SK-N-SH (cell line): ENCODE measurements at regions not wholly inside any gene's neighbourhood (a gene's known extent, or its start where the extent isn't known, plus 50 kb on each side); places are given as distances from the start of the nearest gene placed in this dataset.

Source experiments
- CTCF ChIA-PET: fragments of 300-600, 350-600 bp; formaldehyde crosslinking; extraction: SDS; loops from one replicate; lab custom pipeline; 2021; lab: Yijun Ruan, JAX
- POLR2A ChIA-PET: fragments of 350-600 bp; sonication (Branson Sonifier 250); formaldehyde crosslinking; extraction: SDS; loops from one replicate; lab custom pipeline; 2020; ENCODE audit warnings: antibody characterized with exemption, inconsistent platforms; lab: Yijun Ruan, JAX
- DNase-seq: peaks from one replicate; pipeline ENCODE4 v3.0.0; 2012
- H2AFZ ChIP-seq: fragments of 200-600 bp; sonication (generic); 2 replicates; pipeline ENCODE4 v1.8.1; 2016; ENCODE audit warnings: antibody characterized with exemption, mild to moderate bottlenecking, low read depth
- H3F3A ChIP-seq: fragments of 200-600 bp; sonication (generic); replicated peaks from 2 replicates; pipeline ENCODE3; 2016; ENCODE audit warnings: antibody characterized with exemption, mild to moderate bottlenecking; ENCODE audit not compliant: insufficient read depth
- H3K27ac ChIP-seq, 2 experiments: fragments of 200-500 bp in 1 of 2; fragments of 200-600 bp in 1 of 2; sonication (Bioruptor generic) in 1 of 2; sonication (generic), shearing (Covaris generic) in 1 of 2; 2 replicates each; pipeline versions ENCODE4 v1.5.1 to v1.6.1; 2014 to 2016; ENCODE audit warnings: low read depth in 2 of 2, inconsistent platforms in 1 of 2, low read length in 1 of 2, mild to moderate bottlenecking in 1 of 2, mixed read lengths in 1 of 2
- H3K27me3 ChIP-seq: fragments of 200-600 bp; sonication (generic), shearing (Covaris generic); 2 replicates; pipeline ENCODE4 v1.6.1; 2016; ENCODE audit warnings: mixed run types; ENCODE audit not compliant: insufficient read depth
- H3K36me3 ChIP-seq, 2 experiments: fragments of 200-500 bp in 1 of 2; fragments of 200-600 bp in 1 of 2; sonication (Bioruptor generic) in 1 of 2; sonication (generic) in 1 of 2; replicated peaks in 1 of 2; 2 replicates each; pipeline versions ENCODE3 to v1.5.1; 2014 to 2016; ENCODE audit warnings: low read length in 1 of 2, mild to moderate bottlenecking in 1 of 2; ENCODE audit not compliant: insufficient read depth in 2 of 2, control insufficient read depth in 1 of 2
- H3K4me1 ChIP-seq, 2 experiments: fragments of 200-500 bp in 1 of 2; fragments of 200-600 bp in 1 of 2; sonication (Bioruptor generic) in 1 of 2; sonication (generic), shearing (Covaris generic) in 1 of 2; 2 replicates each; pipeline versions ENCODE4 v1.5.1 to v1.6.1; 2014 to 2016; ENCODE audit warnings: low read depth in 1 of 2, low read length in 1 of 2, mixed run types in 1 of 2; ENCODE audit not compliant: insufficient read depth in 2 of 2, control insufficient read depth in 1 of 2
- H3K4me2 ChIP-seq: fragments of 200-600 bp; sonication (generic), shearing (Covaris generic); 2 replicates; pipeline ENCODE4 v1.6.1; 2017; ENCODE audit warnings: mixed run types
- H3K4me3 ChIP-seq, 2 experiments: fragments of 200-500 bp in 1 of 2; fragments of 200-600 bp in 1 of 2; sonication (Bioruptor generic) in 1 of 2; sonication (generic), shearing (Covaris generic) in 1 of 2; 2 replicates each; pipeline versions ENCODE4 v1.5.1 to v1.8.1; 2014 to 2016; ENCODE audit warnings: low read depth in 2 of 2, inconsistent platforms in 1 of 2, low read length in 1 of 2, mild to moderate bottlenecking in 1 of 2, mixed read lengths in 1 of 2, moderate library complexity in 1 of 2
- H3K79me2 ChIP-seq: fragments of 200-600 bp; sonication (generic); 2 replicates; pipeline ENCODE4 v1.8.1; 2017; ENCODE audit warnings: mild to moderate bottlenecking; ENCODE audit not compliant: insufficient read depth
- H3K9ac ChIP-seq: fragments of 200-600 bp; sonication (generic); 2 replicates; pipeline ENCODE4 v1.6.1; 2017; ENCODE audit warnings: mixed run types
- H3K9me2 ChIP-seq: fragments of 200-600 bp; sonication (generic); 2 replicates; pipeline ENCODE4 v1.6.1; 2017; ENCODE audit warnings: mixed run types
- H3K9me3 ChIP-seq: fragments of 200-600 bp; sonication (generic); 2 replicates; pipeline ENCODE4 v1.6.1; 2017; ENCODE audit warnings: mixed run types, mild to moderate bottlenecking, moderate library complexity
- H4K20me1 ChIP-seq: fragments of 200-600 bp; sonication (generic); 2 replicates; pipeline ENCODE4 v1.6.1; 2017; ENCODE audit warnings: mild to moderate bottlenecking, mixed run types; ENCODE audit not compliant: insufficient read depth
- CHD2 ChIP-seq: fragments of 150-350 bp; IDR thresholded peaks from 2 replicates; pipeline ENCODE4 v1.6.1; 2018; ENCODE audit warnings: low read length; ENCODE audit not compliant: partially characterized antibody
- EZH2phosphoT487 ChIP-seq: fragments of 200-600 bp; sonication (generic); IDR thresholded peaks from 2 replicates; pipeline ENCODE4 v1.6.1; 2017; ENCODE audit warnings: low read depth, mixed run types, mild to moderate bottlenecking, antibody characterized with exemption, moderate library complexity, borderline replicate concordance
- FOSL2 ChIP-seq: IDR thresholded peaks from 2 replicates; pipeline ENCODE4 v1.4.0; 2012; ENCODE audit warnings: low read depth, mild to moderate bottlenecking, moderate library complexity, borderline replicate concordance
- GABPA ChIP-seq: IDR thresholded peaks from 2 replicates; pipeline ENCODE4 v1.4.0; 2012; ENCODE audit warnings: low read depth, mild to moderate bottlenecking
- GATA2 ChIP-seq: sonication (generic); formaldehyde crosslinking; IDR thresholded peaks from 2 replicates; pipeline ENCODE4 v1.5.0; 2020; ENCODE audit warnings: mild to moderate bottlenecking, missing genetic modification reagents
- JUND ChIP-seq: IDR thresholded peaks from 2 replicates; pipeline ENCODE4 v1.4.0; 2012
- MEF2A ChIP-seq: IDR thresholded peaks from 2 replicates; pipeline ENCODE4 v1.4.0; 2012; ENCODE audit warnings: low read depth, borderline replicate concordance
- MXI1 ChIP-seq: IDR thresholded peaks from 2 replicates; pipeline ENCODE4 v1.6.1; 2012; ENCODE audit warnings: mild to moderate bottlenecking, low read depth, low read length, improper control_type of control experiment
- NRF1 ChIP-seq: IDR thresholded peaks from 2 replicates; pipeline ENCODE4 v1.6.1; 2012; ENCODE audit warnings: low read depth, mild to moderate bottlenecking, low read length
- PBX3 ChIP-seq: IDR thresholded peaks from 2 replicates; pipeline ENCODE4; 2012
- RAD21 ChIP-seq: IDR thresholded peaks from 2 replicates; pipeline ENCODE4 v1.6.1; 2012; ENCODE audit warnings: mild to moderate bottlenecking, low read length
- RCOR1 ChIP-seq: fragments of 150-350 bp; IDR thresholded peaks from 2 replicates; pipeline ENCODE4 v1.6.1; 2017; ENCODE audit warnings: antibody characterized with exemption, low read length
- REST ChIP-seq: IDR thresholded peaks from 2 replicates; pipeline ENCODE4 v1.6.1; 2012; ENCODE audit warnings: mild to moderate bottlenecking, low read depth, low read length, moderate library complexity
- RXRA ChIP-seq: IDR thresholded peaks from 2 replicates; pipeline ENCODE4 v1.4.0; 2012; ENCODE audit warnings: low read depth, mild to moderate bottlenecking, borderline replicate concordance
- SIN3A ChIP-seq: IDR thresholded peaks from 2 replicates; pipeline ENCODE4 v1.6.1; 2012; ENCODE audit warnings: low read depth, mild to moderate bottlenecking, low read length, moderate library complexity, borderline replicate concordance
- TAF1 ChIP-seq: IDR thresholded peaks from 2 replicates; pipeline ENCODE4 v1.6.1; 2012; ENCODE audit warnings: low read depth, mild to moderate bottlenecking, low read length, moderate library complexity, borderline replicate concordance
- YY1 ChIP-seq: IDR thresholded peaks from 2 replicates; pipeline ENCODE4 v1.4.0; 2012; ENCODE audit warnings: low read depth, mild to moderate bottlenecking
- WGBS: methylation state at CpG from one replicate; pipeline ENCODE4 v1.1.6; 2017; ENCODE audit warnings: low lambda C conversion rate; 5-methylcytosine and 5-hydroxymethylcytosine counted together
- TF ChIP-seq, protein P1 (sequence below): IDR thresholded peaks from 2 replicates; pipeline ENCODE4 v1.4.0; 2012; ENCODE audit warnings: low read depth, borderline replicate concordance
- TF ChIP-seq, protein P2 (sequence below): IDR thresholded peaks from 2 replicates; pipeline ENCODE4 v1.4.0; 2012; ENCODE audit warnings: low read depth
- TF ChIP-seq, protein P3 (sequence below): IDR thresholded peaks from 2 replicates; pipeline ENCODE4 v1.4.0; 2012; ENCODE audit warnings: low read depth, borderline replicate concordance

- CTCF ChIA-PET: no interaction called here
- Histone ChIP-seq H2AFZ (no peak overlapping the region), H3K9me2 (no peaks in the 10 kb centered on the region), H3K4me1 (no peaks in the 10 kb centered on the region), H3K9me3 (no peaks in the 10 kb centered on the region), H3K4me2 (no peak overlapping the region), H3K9ac (no peak overlapping the region), H4K20me1 (no peaks in the 10 kb centered on the region), H3K79me2 (no peaks in the 10 kb centered on the region), H3K4me3 (no peak overlapping the region), H3F3A (no peaks in the 10 kb centered on the region), H3K27ac (no peak overlapping the region), H3K36me3 (no peaks in the 10 kb centered on the region), H3K27me3 (no peaks in the 10 kb centered on the region)
- TF ChIP-seq SIN3A: no peak
- no peak for TF ChIP-seq GATA2
- no peak for TF ChIP-seq CHD2
- no peak for TF ChIP-seq PBX3
- DNase-seq: no peak
- POLR2A ChIA-PET: no interaction called here
- WGBS: 51% methylated on average over 3 of the region's 3 CpGs
These were observed 336.3 kb upstream of the NOVA1 start for GRCh38 chr14:26934151-26934550.

DNA sequence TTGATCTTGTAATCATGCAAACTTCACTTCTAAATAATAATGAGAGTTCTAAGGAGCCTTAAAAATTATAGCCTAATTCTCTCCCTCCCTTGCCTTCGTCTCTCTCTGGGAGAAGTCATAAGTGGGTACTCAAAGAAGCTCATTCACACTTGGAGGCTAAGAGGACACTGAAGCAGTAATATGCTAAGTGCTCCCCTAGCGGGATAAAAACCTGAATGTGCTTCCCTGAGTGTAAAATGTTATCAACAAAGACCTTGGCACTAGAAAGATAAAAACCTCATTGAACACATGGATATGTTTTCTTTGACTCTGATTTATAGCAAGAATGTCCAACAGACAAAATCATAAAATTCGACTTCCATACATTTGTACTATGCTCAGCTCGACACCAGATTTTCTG lies 337.9 kb upstream of the NOVA1 start:
- Histone ChIP-seq H3K9me2 (no peaks in the 10 kb centered on the region), H3K9me3 (no peaks in the 10 kb centered on the region), H3F3A (no peaks in the 10 kb centered on the region), H3K4me2 (no peak overlapping the region), H3K4me1 (no peaks in the 10 kb centered on the region), H3K36me3 (no peaks in the 10 kb centered on the region), H2AFZ (no peak overlapping the region), H4K20me1 (no peaks in the 10 kb centered on the region), H3K27ac (no peak overlapping the region), H3K79me2 (no peaks in the 10 kb centered on the region), H3K9ac (no peak overlapping the region), H3K27me3 (no peaks in the 10 kb centered on the region), H3K4me3 (no peak overlapping the region)
- POLR2A ChIA-PET: no interaction called here
- CTCF ChIA-PET: no interaction called here
- WGBS: 46% methylated on average over 4 of the region's 4 CpGs
- DNase-seq: no peak
- TF ChIP-seq JUND (no peak), EZH2phosphoT487 (no peak), FOSL2 (no peak), RAD21 (no peak), TAF1 (no peak), PBX3 (no peak), YY1 (no peak), RCOR1 (no peak), CHD2 (no peak), NRF1 (no peak), GATA2 (no peak), REST (no peak), GABPA (no peak), MXI1 (no peak), RXRA (no peak), MEF2A (no peak)
- TF ChIP-seq, protein P1, sequence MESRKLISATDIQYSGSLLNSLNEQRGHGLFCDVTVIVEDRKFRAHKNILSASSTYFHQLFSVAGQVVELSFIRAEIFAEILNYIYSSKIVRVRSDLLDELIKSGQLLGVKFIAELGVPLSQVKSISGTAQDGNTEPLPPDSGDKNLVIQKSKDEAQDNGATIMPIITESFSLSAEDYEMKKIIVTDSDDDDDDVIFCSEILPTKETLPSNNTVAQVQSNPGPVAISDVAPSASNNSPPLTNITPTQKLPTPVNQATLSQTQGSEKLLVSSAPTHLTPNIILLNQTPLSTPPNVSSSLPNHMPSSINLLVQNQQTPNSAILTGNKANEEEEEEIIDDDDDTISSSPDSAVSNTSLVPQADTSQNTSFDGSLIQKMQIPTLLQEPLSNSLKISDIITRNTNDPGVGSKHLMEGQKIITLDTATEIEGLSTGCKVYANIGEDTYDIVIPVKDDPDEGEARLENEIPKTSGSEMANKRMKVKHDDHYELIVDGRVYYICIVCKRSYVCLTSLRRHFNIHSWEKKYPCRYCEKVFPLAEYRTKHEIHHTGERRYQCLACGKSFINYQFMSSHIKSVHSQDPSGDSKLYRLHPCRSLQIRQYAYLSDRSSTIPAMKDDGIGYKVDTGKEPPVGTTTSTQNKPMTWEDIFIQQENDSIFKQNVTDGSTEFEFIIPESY: no peak
- TF ChIP-seq, protein P2, sequence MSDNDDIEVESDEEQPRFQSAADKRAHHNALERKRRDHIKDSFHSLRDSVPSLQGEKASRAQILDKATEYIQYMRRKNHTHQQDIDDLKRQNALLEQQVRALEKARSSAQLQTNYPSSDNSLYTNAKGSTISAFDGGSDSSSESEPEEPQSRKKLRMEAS: no peak
- TF ChIP-seq, protein P3, sequence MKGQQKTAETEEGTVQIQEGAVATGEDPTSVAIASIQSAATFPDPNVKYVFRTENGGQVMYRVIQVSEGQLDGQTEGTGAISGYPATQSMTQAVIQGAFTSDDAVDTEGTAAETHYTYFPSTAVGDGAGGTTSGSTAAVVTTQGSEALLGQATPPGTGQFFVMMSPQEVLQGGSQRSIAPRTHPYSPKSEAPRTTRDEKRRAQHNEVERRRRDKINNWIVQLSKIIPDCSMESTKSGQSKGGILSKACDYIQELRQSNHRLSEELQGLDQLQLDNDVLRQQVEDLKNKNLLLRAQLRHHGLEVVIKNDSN: no peak
